HEK293 (cell line): ENCODE measurements at regions not wholly inside any gene's neighbourhood (a gene's known extent, or its start where the extent isn't known, plus 50 kb on each side); places are given as distances from the start of the nearest gene placed in this dataset.

Source experiments
- CTCF ChIA-PET: fragments of 350-600 bp; formaldehyde crosslinking; extraction: SDS; loops from one replicate; lab custom pipeline; 2021; ENCODE audit warnings: antibody characterized with exemption; lab: Yijun Ruan, JAX
- POLR2A ChIA-PET: fragments of 300-600 bp; formaldehyde crosslinking; extraction: SDS; loops from one replicate; lab custom pipeline; 2020; ENCODE audit warnings: antibody characterized with exemption, inconsistent platforms; lab: Yijun Ruan, JAX
- H3K27ac ChIP-seq: fragments of 200-500 bp; sonication (Bioruptor generic); 2 replicates; pipeline ENCODE4 v1.5.1; 2014; ENCODE audit warnings: low read depth, low read length, control low read depth, inconsistent platforms; ENCODE audit errors: extremely low read depth
- H3K36me3 ChIP-seq, 2 experiments: fragments of 200-500 bp in 1 of 2; sonication (Bioruptor generic) in 1 of 2; 1 replicate in 1 of 2; 2 replicates in 1 of 2; pipeline ENCODE4 v1.5.1; 2014 to 2017; ENCODE audit warnings: inconsistent platforms in 2 of 2, low read length in 2 of 2; ENCODE audit not compliant: control insufficient read depth in 2 of 2, insufficient read depth in 1 of 2
- H3K4me1 ChIP-seq: fragments of 200-500 bp; sonication (Bioruptor generic); 2 replicates; pipeline ENCODE4 v1.5.1; 2014; ENCODE audit warnings: mild to moderate bottlenecking, low read length, inconsistent platforms; ENCODE audit not compliant: control insufficient read depth, insufficient read depth
- H3K4me3 ChIP-seq: 2 replicates; pipeline ENCODE4 v1.5.1; 2011; ENCODE audit warnings: low read depth, mild to moderate bottlenecking, control low read depth, low read length, moderate library complexity
- H3K9me3 ChIP-seq: fragments of 200-500 bp; sonication (Bioruptor generic); 2 replicates; pipeline ENCODE4 v1.5.1; 2014; ENCODE audit warnings: low read depth, low read length, inconsistent platforms; ENCODE audit not compliant: control insufficient read depth, insufficient read depth
- BCL11A ChIP-seq: fragments of 450-650 bp; formaldehyde crosslinking; IDR thresholded peaks from 2 replicates; pipeline ENCODE4 v1.5.1; 2016; ENCODE audit warnings: low read depth, missing biosample characterization, missing genetic modification characterization
- GFI1B ChIP-seq: fragments of 450-650 bp; formaldehyde crosslinking; IDR thresholded peaks from 2 replicates; pipeline ENCODE4 v1.5.1; 2016; ENCODE audit warnings: missing biosample characterization, missing genetic modification characterization
- INSM2 ChIP-seq: fragments of 450-650 bp; formaldehyde crosslinking; IDR thresholded peaks from 2 replicates; pipeline ENCODE4 v1.5.1; 2016; ENCODE audit warnings: missing biosample characterization, missing genetic modification characterization
- KLF17 ChIP-seq: fragments of 450-650 bp; formaldehyde crosslinking; IDR thresholded peaks from 2 replicates; pipeline ENCODE4 v1.5.1; 2016; ENCODE audit warnings: missing biosample characterization, missing genetic modification characterization
- REPIN1 ChIP-seq: fragments of 450-650 bp; formaldehyde crosslinking; IDR thresholded peaks from 2 replicates; pipeline ENCODE4 v1.5.1; 2017; ENCODE audit warnings: missing biosample characterization, missing genetic modification characterization, low read depth
- SCRT2 ChIP-seq: fragments of 450-650 bp; formaldehyde crosslinking; IDR thresholded peaks from 2 replicates; pipeline ENCODE4 v1.5.1; 2016; ENCODE audit warnings: missing biosample characterization, missing genetic modification characterization
- SP2 ChIP-seq: fragments of 450-650 bp; formaldehyde crosslinking; IDR thresholded peaks from 2 replicates; pipeline ENCODE4 v1.5.1; 2016; ENCODE audit warnings: missing biosample characterization, missing genetic modification characterization
- TRIM28 ChIP-seq: IDR thresholded peaks from 2 replicates; pipeline ENCODE4 v1.6.1; 2011; ENCODE audit warnings: low read length, control low read depth, borderline replicate concordance
- ZBTB20 ChIP-seq: fragments of 450-650 bp; formaldehyde crosslinking; IDR thresholded peaks from 2 replicates; pipeline ENCODE4 v1.5.1; 2016; ENCODE audit warnings: missing biosample characterization, missing genetic modification characterization
- ZBTB8A ChIP-seq: fragments of 450-650 bp; formaldehyde crosslinking; IDR thresholded peaks from 2 replicates; pipeline ENCODE4 v1.5.1; 2016; ENCODE audit warnings: missing biosample characterization, missing genetic modification characterization
- ZFHX2 ChIP-seq: fragments of 450-650 bp; formaldehyde crosslinking; conservative IDR thresholded peaks from 2 replicates; pipeline ENCODE4 v1.5.1; 2016; ENCODE audit warnings: missing biosample characterization, missing genetic modification characterization
- ZIC2 ChIP-seq: fragments of 450-650 bp; formaldehyde crosslinking; IDR thresholded peaks from 2 replicates; pipeline ENCODE4 v1.5.1; 2016; ENCODE audit warnings: missing biosample characterization, missing genetic modification characterization
- ZNF211 ChIP-seq: fragments of 450-650 bp; formaldehyde crosslinking; IDR thresholded peaks from 2 replicates; pipeline ENCODE4 v1.5.1; 2016; ENCODE audit warnings: low read depth, missing biosample characterization, missing genetic modification characterization
- ZNF311 ChIP-seq: fragments of 450-650 bp; formaldehyde crosslinking; IDR thresholded peaks from 2 replicates; pipeline ENCODE4 v1.5.1; 2017; ENCODE audit warnings: missing biosample characterization, missing genetic modification characterization, borderline replicate concordance
- ZNF335 ChIP-seq: fragments of 450-650 bp; formaldehyde crosslinking; conservative IDR thresholded peaks from 2 replicates; pipeline ENCODE4 v1.5.1; 2016; ENCODE audit warnings: missing biosample characterization, missing genetic modification characterization
- ZNF398 ChIP-seq: fragments of 450-650 bp; formaldehyde crosslinking; IDR thresholded peaks from 2 replicates; pipeline ENCODE4 v1.5.1; 2017; ENCODE audit warnings: missing biosample characterization, missing genetic modification characterization
- ZNF548 ChIP-seq: fragments of 450-650 bp; formaldehyde crosslinking; IDR thresholded peaks from 2 replicates; pipeline ENCODE4 v1.5.1; 2016; ENCODE audit warnings: missing biosample characterization, missing genetic modification characterization
- ZNF560 ChIP-seq: fragments of 450-650 bp; formaldehyde crosslinking; IDR thresholded peaks from 2 replicates; pipeline ENCODE4 v1.5.1; 2017; ENCODE audit warnings: missing biosample characterization, missing genetic modification characterization, borderline replicate concordance
- ZNF623 ChIP-seq: fragments of 450-650 bp; formaldehyde crosslinking; IDR thresholded peaks from 2 replicates; pipeline ENCODE4 v1.5.1; 2016; ENCODE audit warnings: missing biosample characterization, missing genetic modification characterization
- ZNF830 ChIP-seq: fragments of 450-650 bp; IDR thresholded peaks from 2 replicates; pipeline ENCODE4 v1.5.0; 2018; ENCODE audit warnings: missing biosample characterization, missing genetic modification characterization, low read depth, mild to moderate bottlenecking, moderate library complexity
- ZXDB ChIP-seq: fragments of 450-650 bp; formaldehyde crosslinking; IDR thresholded peaks from 2 replicates; pipeline ENCODE4 v1.5.1; 2016; ENCODE audit warnings: missing biosample characterization, missing genetic modification characterization
- TF ChIP-seq, protein P1 (sequence below): fragments of 450-650 bp; formaldehyde crosslinking; IDR thresholded peaks from 2 replicates; pipeline ENCODE4 v1.5.1; 2016; ENCODE audit warnings: missing biosample characterization, missing genetic modification characterization
- TF ChIP-seq, protein P2 (sequence below): fragments of 450-650 bp; formaldehyde crosslinking; IDR thresholded peaks from 2 replicates; pipeline ENCODE4 v1.5.1; 2016; ENCODE audit warnings: missing biosample characterization, missing genetic modification characterization, low read depth
- TF ChIP-seq, protein P3 (sequence below): fragments of 450-650 bp; formaldehyde crosslinking; IDR thresholded peaks from 2 replicates; pipeline ENCODE4 v1.5.1; 2016; ENCODE audit warnings: missing biosample characterization, missing genetic modification characterization, borderline replicate concordance

DNA sequence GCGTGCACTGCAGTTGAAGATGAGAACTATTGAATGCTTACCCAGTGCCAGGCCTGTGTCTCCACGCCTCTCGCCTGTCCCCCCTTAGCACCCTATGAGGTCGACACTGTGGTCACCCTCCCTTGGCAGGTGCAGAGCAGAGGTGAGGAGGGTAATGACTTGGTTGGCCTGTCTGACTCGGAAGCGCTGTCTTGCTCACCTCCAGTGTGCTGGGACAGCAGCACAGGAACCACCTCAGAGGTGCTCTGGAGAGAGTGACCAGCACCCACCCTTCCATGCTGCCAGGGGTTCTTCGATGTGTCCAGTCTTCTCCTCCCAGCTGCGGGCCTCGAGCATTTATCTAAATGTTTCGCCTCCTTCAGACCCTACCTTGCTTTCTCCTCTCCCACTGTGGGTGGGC lies 178.3 kb upstream of the IRX2 start:
- POLR2A ChIA-PET = no interaction called here
- CTCF ChIA-PET = no interaction called here
- H3K27ac ChIP-seq = no peak overlapping the region

GRCh38 chr5:2921651-2922050 lies 170.2 kb upstream of the IRX2 start:
- no peak for TF ChIP-seq ZBTB8A (tag by site-specific recombination)
- TF ChIP-seq REPIN1 (tag by site-specific recombination) = no peak
- TF ChIP-seq ZBTB20 (tag by site-specific recombination) = no peak
- TF ChIP-seq TRIM28 = no peak
- no peak for TF ChIP-seq ZNF560 (tag by site-specific recombination)
- TF ChIP-seq SP2 = no peak
- TF ChIP-seq ZNF830 = no peak
- TF ChIP-seq, protein P1, sequence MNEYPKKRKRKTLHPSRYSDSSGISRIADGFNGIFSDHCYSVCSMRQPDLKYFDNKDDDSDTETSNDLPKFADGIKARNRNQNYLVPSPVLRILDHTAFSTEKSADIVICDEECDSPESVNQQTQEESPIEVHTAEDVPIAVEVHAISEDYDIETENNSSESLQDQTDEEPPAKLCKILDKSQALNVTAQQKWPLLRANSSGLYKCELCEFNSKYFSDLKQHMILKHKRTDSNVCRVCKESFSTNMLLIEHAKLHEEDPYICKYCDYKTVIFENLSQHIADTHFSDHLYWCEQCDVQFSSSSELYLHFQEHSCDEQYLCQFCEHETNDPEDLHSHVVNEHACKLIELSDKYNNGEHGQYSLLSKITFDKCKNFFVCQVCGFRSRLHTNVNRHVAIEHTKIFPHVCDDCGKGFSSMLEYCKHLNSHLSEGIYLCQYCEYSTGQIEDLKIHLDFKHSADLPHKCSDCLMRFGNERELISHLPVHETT (tag by site-specific recombination) = no peak
- TF ChIP-seq ZFHX2 (tag by site-specific recombination) = no peak
- TF ChIP-seq SCRT2 = no peak
- no peak for TF ChIP-seq ZNF335
- no peak for TF ChIP-seq ZNF623 (tag by site-specific recombination)
- no peak for TF ChIP-seq ZNF311 (tag by site-specific recombination)
- TF ChIP-seq ZIC2 (tag by site-specific recombination) = no peak
- TF ChIP-seq, protein P2, sequence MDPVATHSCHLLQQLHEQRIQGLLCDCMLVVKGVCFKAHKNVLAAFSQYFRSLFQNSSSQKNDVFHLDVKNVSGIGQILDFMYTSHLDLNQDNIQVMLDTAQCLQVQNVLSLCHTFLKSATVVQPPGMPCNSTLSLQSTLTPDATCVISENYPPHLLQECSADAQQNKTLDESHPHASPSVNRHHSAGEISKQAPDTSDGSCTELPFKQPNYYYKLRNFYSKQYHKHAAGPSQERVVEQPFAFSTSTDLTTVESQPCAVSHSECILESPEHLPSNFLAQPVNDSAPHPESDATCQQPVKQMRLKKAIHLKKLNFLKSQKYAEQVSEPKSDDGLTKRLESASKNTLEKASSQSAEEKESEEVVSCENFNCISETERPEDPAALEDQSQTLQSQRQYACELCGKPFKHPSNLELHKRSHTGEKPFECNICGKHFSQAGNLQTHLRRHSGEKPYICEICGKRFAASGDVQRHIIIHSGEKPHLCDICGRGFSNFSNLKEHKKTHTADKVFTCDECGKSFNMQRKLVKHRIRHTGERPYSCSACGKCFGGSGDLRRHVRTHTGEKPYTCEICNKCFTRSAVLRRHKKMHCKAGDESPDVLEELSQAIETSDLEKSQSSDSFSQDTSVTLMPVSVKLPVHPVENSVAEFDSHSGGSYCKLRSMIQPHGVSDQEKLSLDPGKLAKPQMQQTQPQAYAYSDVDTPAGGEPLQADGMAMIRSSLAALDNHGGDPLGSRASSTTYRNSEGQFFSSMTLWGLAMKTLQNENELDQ (tag by site-specific recombination) = no peak
- TF ChIP-seq ZNF211 (tag by site-specific recombination) = no peak
- TF ChIP-seq ZXDB (tag by site-specific recombination) = no peak
- TF ChIP-seq, protein P3, sequence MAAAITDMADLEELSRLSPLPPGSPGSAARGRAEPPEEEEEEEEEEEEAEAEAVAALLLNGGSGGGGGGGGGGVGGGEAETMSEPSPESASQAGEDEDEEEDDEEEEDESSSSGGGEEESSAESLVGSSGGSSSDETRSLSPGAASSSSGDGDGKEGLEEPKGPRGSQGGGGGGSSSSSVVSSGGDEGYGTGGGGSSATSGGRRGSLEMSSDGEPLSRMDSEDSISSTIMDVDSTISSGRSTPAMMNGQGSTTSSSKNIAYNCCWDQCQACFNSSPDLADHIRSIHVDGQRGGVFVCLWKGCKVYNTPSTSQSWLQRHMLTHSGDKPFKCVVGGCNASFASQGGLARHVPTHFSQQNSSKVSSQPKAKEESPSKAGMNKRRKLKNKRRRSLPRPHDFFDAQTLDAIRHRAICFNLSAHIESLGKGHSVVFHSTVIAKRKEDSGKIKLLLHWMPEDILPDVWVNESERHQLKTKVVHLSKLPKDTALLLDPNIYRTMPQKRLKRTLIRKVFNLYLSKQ = no peak
- TF ChIP-seq INSM2 = no peak
- TF ChIP-seq ZNF548 (tag by site-specific recombination) = no peak
- ChIA-PET POLR2A (no interaction called here), CTCF (interaction anchor here (0.5 kb wide), 1 partner anchor 579 kb away, joined by 4 read pairs; no protein-coding TSS in a partner anchor)
- Histone ChIP-seq H3K36me3 (no peaks in the 10 kb centered on the region), H3K9me3 (peaks cover 2% of the 10 kb centered on the region), H3K4me1 (no peaks in the 10 kb centered on the region), H3K27ac (no peak overlapping the region), H3K4me3 (no peak overlapping the region)

More for the DNA sequence above, 178.3 kb upstream of the IRX2 start:
- Histone ChIP-seq H3K4me3 (no peak overlapping the region), H3K36me3 (no peaks in the 10 kb centered on the region), H3K9me3 (no peaks in the 10 kb centered on the region), H3K4me1 (no peaks in the 10 kb centered on the region)
- no peak for TF ChIP-seq ZNF311 (tag by site-specific recombination)
- no peak for TF ChIP-seq GFI1B (tag by site-specific recombination)
- TF ChIP-seq ZNF398 (tag by site-specific recombination) = no peak
- no peak for TF ChIP-seq ZNF623 (tag by site-specific recombination)
- TF ChIP-seq KLF17 (tag by site-specific recombination) = no peak
- no peak for TF ChIP-seq BCL11A
- TF ChIP-seq, all 188 proteins: peak for 0
